Activated T-cell treated with anti-CD3 and anti-CD28 coated beads for 1 hour (primary cell): ENCODE measurements at regions not wholly inside any gene's neighbourhood (a gene's known extent, or its start where the extent isn't known, plus 50 kb on each side); places are given as distances from the start of the nearest gene placed in this dataset.

Experiments used
- DNase-seq: peaks from one replicate; pipeline ENCODE4 v3.0.0-alpha.2; 2020; ENCODE audit warnings: low read depth

DNA sequence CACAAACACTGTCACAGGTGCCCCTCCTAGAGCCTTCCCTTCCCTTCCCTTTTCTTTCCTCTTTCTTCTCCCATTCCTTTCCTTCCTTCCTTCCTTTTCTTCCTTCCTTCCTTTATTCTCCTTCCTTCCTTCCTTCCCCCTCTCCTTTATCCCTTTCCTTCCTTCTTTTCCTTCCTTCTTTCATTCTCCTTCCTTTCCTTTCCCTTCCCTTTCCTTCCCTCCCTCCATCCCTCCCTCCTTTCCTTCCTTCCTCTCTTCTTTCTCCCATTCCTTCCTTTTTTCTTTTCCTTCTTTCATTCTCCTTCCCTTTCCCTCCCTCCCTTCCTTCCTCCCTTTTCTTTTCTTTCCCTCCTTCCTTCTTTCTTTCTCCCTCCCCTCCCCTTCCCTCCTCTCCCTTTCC is 170.0 kb downstream of the ENGASE start:
- no peak for DNase-seq

DNA sequence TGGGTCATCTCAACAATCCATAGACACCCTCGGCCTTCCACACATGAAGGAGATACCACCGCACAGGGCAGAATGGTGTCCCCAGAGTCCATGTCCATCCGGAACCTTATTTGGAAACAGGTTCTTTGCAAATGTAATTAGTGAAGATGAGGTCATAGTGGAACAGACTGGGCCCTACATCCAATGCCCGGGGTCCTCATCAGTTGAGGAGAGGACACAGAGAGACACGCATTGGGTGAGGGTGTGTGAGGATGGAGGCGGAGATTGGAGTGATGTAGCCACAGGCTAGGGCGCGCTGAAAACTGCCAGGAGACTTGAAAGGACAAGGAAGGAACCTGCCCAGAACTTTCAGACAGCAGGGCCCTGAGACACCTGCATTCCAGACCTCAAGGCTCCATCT is 169.4 kb downstream of the ENGASE start:
- no peak for DNase-seq

DNA sequence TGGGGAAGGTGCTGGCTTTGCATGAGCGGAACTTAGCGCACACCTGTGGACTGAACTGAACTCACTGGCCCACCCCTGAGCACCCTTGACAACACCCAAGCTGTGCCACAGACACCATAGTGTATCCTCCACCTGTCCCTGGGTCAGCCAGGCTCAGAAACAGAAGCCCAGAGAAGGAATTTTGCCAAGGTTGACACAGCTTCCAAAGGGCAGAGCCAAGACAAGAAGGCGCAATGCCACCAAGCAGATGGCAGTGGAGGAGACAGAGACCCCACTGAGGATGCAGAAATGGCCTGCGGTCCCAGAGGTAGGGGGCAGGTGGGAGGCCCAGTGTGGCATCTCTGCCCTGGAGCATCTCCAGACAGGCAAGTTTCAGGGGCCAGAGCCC is 169.0 kb downstream of the ENGASE start:
- DNase-seq: no peak

DNA sequence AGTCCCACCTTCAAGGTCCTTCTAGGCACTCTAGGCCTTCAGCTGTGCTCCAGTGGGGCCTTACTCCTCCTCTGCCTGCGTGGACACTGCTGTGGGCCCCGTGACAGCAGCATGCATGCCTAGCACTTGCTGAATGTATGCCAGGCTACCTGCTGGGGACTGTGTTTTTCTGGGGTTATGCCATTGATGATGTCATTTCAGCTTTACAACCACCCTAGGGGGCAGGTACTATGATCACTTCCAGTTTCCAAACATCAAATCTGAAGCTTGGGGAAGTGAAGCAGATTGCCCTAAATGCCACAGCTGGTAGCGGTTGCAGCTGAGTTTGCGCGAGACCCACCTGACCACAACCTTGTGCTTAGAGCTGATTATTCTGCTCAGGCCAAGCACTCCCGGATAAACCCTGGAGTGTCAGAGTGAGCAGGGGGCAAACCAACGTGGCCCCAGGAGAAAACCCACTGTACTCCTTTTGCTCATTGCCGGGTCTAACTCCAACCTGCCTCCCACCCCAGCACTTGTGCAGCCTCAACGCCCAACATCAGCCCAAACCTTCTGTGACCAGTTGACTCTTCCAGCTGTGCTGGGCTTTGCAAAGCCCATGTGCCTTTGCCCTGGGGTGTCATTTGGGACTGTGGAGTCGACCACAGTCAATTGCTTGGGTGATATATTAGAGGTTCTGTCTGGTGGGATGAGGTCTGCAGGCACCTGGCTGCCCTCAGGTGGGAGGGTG is 168.4 kb downstream of the ENGASE start:
- DNase-seq: no peak

DNA sequence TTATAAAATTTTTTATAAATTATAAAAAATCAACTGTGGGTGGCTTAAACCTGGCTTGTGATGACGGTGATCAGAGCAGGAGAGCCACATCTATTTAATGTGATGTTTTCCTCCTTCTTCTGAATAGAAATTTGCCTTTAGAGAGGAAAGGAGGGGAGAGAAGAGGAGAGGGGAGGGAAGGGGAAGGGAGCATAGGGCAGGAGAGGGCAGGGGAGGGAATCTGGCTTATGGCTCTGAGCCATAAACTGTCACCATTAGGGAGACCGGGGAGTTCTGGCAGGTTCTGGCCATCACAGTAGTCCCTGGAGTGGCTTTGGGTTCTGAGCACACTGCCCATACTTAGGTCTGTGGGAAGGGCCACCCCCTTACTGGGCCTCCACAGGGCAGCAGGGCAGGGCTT is 167.8 kb downstream of the ENGASE start:
- no peak for DNase-seq

DNA sequence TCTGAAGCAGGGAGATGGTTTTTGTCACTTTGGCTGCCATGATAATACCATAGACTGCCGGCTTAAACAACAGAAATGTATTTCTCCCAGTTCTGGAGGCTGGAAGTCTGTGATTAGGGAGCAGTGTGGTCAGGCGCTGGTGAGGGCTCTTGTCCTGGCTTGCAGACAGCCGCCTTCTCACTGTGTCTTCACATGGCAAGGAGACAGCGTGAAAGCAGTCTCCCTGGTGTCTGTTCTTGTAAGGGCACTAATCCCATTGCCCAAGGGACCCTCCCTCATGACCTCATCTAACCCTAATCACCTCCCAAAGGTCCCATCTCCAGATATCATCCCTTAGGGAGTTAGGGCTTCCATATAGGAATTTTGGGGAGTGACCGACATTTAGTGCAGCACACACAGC is 167.0 kb downstream of the ENGASE start:
- no peak for DNase-seq

DNA sequence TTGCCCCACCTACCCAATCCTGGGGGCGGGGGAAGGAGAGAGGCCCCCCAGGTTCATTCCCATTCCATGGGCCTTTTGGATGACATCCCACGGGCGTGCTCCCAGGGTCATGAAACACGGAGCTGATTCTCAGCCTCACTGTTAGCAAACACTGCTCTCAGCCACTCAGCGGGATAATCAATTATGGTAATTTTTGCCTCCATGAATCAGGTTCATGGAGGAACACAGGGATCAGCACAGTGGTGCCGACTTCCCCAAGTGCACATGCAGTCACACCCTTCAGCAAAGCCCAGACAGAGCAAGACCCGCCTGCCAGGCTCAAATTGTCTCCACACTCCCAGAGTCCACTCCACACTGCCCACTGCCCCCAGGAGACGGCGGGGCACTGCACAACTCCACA is 164.6 kb downstream of the ENGASE start:
- no peak for DNase-seq

DNA sequence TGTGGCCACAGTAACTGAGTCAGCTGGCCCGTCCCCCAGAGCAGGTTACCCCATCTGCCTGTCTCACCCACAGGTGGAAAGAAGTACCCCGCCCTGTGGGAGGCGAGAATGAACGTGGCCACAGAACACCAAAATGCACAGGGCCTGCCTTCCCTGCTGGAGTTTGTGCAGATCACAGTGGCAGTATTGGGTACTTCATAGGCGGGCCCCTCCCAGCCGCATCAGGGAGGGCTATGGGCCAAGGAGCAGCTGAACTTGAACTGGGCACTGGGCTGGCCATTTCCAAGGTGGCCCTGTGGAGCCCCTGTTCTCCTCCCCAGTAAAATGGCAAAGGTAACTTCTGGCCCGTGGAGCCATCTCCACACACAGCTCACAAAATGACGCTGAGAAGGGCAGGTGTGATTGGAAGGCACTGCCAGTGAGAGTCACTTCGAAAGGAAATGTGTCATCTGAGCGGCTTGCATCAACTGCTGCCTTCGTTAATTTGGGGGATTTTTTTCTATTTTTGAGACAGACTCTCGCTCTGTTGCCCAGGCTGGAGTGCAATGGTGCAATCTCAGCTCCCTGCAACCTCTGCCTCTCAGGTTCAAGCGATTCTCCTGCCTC is 162.9 kb downstream of the ENGASE start:
- DNase-seq: no peak

DNA sequence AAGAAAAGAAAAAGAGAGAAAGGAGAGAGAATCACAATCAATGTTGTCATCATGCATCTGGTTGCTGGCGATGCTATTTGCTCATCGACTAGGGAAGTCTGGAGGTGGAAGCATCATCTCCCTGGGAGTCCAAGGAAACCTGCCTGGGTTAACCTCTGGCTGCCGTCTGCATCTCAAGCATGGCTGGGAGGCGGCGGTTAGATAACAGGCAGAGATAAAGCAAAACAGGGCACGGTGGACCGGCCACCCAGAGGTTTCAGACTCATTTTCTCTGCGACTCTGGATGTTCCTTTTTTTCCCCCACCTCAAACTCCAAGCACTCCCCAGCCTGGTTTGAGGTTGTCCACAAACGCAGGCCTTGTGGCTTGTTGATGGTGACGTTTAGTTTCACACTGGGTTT is 161.2 kb downstream of the ENGASE start:
- DNase-seq: no peak

DNA sequence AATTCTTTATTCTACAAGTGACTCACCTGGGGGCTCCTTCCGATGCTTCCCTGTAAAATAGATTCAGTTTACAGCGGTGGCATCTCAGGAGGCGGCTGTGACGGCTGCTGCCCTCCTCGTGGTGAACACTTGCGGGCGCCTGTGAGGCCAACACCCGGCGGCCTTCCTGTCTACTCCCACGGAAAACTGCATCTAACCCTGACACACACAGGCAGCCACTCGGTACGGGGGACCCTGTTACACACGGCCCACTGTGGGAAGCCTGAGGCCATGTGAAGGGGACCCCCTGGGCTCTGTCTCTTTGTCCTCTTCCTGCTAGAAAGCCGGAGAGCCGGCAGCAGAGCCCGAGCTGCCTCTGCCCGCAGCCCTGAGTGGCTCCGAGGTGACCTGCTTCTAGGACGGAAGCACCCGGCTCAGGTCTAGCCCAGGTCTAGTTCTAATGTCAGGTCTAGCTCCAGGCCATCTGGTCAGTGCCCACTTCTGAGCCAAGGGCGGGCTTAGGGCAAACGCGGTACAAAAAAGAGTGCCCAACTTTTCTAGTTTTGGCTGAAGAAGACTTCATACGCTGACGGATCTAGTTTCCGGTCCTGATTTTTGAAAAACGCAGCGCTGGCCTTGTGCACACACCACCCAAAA is 159.4 kb downstream of the ENGASE start:
- DNase-seq: no peak

DNA sequence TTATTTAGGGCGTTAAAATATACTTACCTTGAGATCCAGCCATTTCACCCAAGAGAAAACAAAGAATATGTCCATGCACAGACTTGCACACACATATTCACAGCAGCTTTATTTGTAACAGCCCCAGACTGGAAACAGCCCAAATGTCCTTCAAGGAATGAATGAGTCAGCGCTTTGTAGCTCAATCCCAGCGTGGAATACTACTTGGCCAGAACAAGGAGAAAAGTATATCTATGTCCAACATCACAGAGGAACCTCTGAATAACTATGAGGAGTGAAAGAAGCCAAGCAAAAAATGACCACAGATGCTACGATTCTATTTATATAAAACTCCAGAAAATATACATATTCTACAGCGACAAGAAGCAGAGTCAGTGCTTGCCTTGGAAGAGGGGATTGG is 158.3 kb downstream of the ENGASE start:
- no peak for DNase-seq

DNA sequence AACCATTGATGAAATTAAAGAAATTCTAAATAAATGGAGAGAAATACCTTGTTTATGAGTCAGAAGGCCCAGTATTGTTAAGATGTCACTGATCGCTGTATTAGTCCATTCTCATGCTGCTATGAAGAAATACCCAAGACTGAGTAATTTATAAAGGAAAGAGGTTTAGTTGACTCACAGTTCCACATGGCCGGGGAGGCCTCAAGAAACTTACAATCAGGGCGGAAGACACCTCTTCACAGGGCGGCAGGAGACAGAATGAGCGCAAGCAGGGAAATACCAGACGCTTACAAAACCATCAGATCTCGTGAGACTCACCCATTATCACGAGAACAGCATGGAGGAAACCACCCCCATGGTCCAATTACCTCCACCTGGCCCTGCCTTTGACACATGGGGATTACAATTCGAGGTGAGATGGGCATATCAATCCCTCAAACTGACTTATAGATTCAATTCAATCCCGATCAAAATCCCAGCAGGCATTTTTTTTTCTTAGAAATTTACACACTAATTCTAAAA is 157.2 kb downstream of the ENGASE start:
- no peak for DNase-seq

DNA sequence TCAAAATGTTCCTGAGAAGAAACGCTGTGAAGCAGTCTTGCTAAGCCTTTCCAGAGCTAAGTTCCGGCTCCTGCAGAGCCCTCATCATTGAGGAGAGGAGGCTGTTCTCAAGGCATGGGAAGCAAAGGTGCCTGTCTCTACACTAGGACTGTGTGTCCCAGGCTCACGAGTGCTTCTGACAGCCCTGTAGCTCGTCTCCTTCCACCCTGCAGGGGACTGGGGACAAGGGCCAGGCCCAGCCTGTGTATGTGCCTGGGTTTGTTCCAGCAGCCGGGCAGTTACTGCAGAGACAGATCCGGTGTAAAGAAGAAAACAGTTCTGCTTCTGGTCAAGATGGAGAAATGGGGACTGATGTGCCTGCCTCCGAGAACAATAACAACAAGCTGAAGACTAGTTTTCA is 156.0 kb downstream of the ENGASE start:
- DNase-seq: no peak

DNA sequence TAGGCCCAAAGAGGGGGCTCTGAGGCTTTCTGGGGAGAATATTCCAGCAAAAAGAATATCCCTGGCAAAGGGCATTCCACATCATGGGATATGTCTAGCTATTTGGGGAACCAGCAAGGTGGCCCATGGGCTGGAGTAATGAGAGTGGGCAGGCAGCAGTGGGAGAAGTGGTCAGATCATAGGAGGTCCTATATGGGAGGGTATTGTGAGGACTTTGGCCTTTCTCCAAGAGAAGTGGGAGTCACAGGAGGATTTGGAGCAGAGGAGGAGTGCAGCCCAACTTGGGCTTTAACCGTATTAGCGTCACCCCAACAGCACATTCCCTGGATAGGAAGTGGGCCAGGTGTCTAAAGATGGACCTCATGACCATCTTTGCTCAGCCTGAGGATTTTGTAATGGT is 151.4 kb downstream of the ENGASE start:
- DNase-seq: no peak

DNA sequence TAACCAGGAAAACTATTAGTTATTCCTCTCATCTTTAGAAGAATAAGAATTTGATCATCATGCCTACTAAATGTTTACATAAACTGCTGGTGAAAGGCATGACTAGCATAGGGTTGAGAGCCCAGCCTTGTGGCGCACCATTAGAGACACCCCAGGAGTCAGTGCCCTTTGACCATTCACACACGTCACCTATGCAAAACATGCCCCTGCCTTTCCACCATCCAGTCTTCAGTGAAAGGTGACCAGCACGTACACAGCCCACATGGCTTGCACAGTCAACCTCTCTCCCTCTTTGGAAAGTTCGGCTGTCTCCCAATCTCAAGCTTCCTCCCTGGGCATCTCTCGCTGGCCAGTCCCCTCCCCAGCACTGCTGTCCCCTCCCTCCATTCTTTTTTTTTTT is 150.3 kb downstream of the ENGASE start:
- DNase-seq: no peak

DNA sequence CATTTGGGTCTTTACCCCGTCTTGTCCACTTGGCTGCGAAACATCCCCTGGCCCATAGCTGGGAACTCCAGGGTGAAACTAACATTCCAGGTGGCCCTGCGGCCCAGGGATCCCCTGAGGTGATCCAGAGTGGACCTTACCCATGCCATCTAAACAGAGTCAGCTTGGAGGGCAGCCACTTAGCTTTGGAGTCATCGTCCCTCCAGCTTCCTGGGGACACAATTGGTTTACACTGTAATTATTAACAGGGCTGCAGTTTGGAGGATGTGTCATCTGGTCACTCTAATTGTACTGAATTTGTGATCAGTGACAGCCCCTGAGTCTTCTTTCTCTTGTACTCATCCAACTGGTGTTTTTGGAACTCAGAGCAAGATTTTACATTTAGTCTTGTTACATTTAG is 149.9 kb downstream of the ENGASE start:
- no peak for DNase-seq

DNA sequence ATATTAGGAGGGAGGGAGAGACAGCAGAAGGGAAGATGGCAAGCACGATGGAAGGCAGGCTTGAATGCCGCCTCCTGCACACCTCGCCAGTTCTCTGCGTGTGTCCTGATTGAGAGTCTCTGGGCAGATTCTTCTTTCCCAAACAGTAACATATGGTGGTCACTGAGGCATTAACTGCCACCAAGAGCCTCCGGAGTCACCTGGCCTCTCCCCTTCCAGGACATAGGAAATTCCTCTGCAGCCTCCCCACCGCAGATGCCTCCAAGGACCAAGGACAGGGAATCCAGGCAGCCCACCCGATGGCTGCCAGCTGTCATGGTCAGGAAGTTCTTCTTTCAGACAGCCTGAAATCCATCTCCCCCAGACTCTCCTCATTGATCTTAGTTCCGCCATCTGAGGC is 149.3 kb downstream of the ENGASE start:
- DNase-seq: no peak

DNA sequence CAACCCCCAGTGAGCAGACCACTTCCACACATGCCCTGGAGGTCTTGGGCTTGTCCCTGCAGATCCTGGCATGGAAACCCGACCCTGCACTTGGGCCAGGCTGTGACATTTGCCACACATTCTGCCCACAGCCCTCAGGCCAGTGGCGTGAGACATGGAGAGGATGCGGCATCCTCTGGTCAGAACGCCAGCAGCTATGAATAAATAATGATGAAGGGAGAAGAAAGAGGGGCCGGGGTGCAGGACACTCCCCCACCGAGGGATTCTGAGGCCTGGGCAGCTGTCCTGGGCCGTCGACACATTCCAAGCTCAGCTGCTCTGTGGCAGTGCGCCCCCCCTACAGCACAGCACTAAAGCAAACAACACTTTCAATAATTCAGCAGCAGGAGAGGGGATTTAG is 148.8 kb downstream of the ENGASE start:
- DNase-seq: no peak

DNA sequence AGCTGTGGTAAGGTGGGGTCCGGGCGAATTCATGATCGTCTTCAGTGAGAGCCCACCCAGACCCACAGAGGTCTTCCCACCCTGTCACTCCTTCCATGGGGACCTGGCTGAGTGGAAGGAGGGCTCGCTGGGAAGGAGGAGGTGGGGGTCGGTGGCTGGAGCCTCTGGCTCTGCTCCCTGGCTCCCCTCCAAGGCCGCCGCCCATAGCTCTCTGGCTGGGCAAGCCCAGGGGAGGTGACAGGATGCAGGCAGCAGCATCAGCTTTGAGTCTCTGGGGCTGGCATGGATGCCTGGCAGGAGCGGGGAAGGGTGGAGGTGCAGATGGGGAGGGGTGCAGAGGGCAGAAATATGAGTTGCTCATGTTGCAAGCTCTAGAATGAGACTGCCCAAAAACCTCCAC is 147.0 kb downstream of the ENGASE start:
- DNase-seq: no peak

DNA sequence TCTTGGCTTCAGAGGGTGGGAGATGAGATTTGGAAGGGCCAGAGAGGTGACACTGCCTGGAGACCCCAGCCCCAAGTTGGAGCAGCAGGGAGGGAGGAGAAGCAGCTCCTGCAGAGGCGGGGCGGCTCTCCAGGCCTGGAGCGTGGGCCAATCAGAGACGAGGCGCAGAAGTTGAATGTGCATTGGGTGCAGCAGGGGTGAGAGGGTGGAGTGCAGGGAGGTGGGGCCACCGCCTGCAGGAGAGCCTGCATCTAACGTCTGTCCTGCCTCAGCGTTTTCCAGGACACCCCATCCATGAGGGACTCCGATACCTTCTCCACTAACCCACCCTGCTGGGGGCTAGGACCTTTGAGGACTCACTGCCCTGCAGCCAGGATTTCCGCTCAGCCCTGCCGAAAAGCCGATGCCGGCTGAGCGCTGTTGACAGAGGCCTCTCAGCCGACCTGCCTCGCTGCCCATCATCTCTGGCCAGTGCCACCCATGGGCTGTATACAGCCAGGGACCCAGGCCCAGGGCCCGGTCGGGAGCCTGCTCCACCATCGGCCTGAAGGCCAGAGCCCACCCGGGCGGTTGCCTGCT is 146.2 kb downstream of the ENGASE start:
- DNase-seq: no peak

DNA sequence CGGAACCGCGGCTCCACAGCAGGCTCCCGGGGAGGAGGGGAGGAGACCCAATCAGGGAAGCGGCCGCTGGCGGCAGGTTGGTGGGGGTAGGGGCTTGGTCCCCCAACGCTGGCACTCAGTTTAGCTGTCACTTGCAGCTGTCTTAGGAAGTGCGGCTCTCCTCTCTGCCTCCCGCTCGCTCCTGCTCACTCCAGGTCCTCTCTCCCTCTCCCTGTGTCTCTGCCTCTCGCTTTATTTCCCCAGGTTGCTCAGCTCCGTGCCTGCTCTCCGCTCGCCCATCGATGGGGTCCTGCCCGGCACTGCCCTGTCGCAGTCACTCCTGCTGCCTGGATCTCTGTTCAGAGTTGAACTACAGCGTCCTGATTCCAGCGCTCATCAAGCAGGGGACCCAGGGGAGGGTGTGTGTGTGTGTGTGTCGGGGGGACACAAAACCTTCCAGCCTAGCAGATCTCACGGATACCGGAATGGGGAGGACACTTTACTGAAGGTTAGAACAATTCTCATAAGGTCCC is 145.6 kb downstream of the ENGASE start:
- DNase-seq: no peak

DNA sequence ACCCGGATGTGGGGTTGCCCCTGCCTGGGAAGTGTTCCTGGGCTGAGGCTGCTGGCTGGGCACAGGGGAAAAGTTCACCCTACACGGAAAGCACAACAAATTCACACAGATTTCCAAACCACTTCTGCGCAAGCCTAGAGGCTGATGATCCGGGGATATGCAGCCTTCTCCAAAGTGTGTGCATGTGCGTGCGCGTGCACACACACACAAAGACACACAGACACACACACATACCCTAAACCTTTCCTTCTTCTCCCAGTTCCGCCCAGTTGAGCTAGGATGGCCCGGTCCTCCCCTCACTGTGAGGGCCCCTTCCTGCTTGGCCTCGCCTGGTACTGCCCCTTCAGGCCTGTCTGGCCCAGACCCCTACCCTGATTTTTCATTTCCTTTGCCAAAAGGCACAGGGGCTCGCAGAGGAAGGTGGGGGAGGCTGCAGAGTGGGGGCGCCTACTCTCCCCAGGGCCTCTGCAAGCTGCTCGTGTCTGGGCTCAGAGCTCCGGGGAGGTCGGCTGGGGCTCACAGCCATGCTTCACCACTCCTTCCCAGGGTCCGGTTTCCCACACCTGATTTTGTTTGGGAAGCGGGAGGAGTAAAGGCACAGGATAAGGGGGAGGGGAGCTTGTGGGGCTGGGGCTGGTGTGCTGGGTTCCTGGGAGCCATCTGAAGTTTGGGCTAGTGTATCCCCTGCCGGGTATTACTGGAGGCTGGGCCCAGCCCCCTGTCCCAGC is 144.7 kb downstream of the ENGASE start:
- DNase-seq: no peak
